Endothelial cell of umbilical vein (primary cell): ENCODE measurements at regions not wholly inside any gene's neighbourhood (a gene's known extent, or its start where the extent isn't known, plus 50 kb on each side); places are given as distances from the start of the nearest gene placed in this dataset.

Experiments
- BruUV-seq: library from RNA; stranded (reverse); fragments of 400-500 nt; replicated peaks from 2 replicates; lab custom pipeline; 2021; lab: Mats Ljungman, UMichigan
- CTCF ChIA-PET: fragments of 300-600, 350-600 bp; sonication (Branson Sonifier 250); formaldehyde crosslinking; loops from one replicate; lab custom pipeline; 2021; ENCODE audit warnings: antibody characterized with exemption, inconsistent platforms; lab: Charles Lee
- POLR2A ChIA-PET: fragments of 300-600, 350-600 bp; sonication (Branson Sonifier 250); formaldehyde crosslinking; loops from one replicate; lab custom pipeline; 2021; ENCODE audit warnings: antibody characterized with exemption, inconsistent platforms; lab: Charles Lee
- DNase-seq: peaks from one replicate; pipeline ENCODE4 v3.0.0-alpha.2; 2011; ENCODE audit warnings: low read depth, low spot score
- FAIRE-seq: peaks from 2 replicates; lab custom pipeline; 2011; peaks lifted over from hg19 to GRCh38; lab: Jason Lieb, UNC
- H2AFZ ChIP-seq: 2 replicates; pipeline ENCODE4 v1.6.0; 2012; ENCODE audit warnings: low read depth, low read length, control low read depth, inconsistent platforms
- H3K27ac ChIP-seq: 2 replicates; pipeline ENCODE4 v1.5.1; 2011; ENCODE audit warnings: low read depth, mild to moderate bottlenecking, control low read depth, low read length, moderate library complexity; ENCODE audit not compliant: insufficient read depth
- H3K27me3 ChIP-seq, 2 experiments: 2 replicates each; pipeline versions ENCODE4 v1.6.0 to v1.6.1; 2011; ENCODE audit warnings: low read length in 2 of 2, mixed read lengths in 1 of 2; ENCODE audit not compliant: control insufficient read depth in 2 of 2, insufficient read depth in 2 of 2
- H3K36me3 ChIP-seq, 2 experiments: 2 replicates in 1 of 2; 3 replicates in 1 of 2; pipeline ENCODE4 v1.5.1; 2011; ENCODE audit warnings: low read length in 2 of 2, mild to moderate bottlenecking in 1 of 2, moderate library complexity in 1 of 2; ENCODE audit not compliant: control insufficient read depth in 2 of 2, insufficient read depth in 2 of 2; ENCODE audit errors: extremely low read depth in 1 of 2
- H3K4me1 ChIP-seq: 3 replicates; pipeline ENCODE4 v1.5.1; 2011; ENCODE audit warnings: mild to moderate bottlenecking, low read length; ENCODE audit not compliant: control insufficient read depth, insufficient read depth; ENCODE audit errors: extremely low read depth
- H3K4me2 ChIP-seq: 2 replicates; pipeline ENCODE4 v1.6.1; 2011; ENCODE audit warnings: low read length, control low read depth, mixed read lengths; ENCODE audit not compliant: insufficient read depth
- H3K4me3 ChIP-seq, 3 experiments: fragments of 200-600 bp in 1 of 3; sonication (generic), shearing (Covaris generic) in 1 of 3; replicated peaks in 1 of 3; 2 replicates each; pipeline ENCODE4 v1.5.1; 2011 to 2016; ENCODE audit warnings: control low read depth in 3 of 3, low read length in 3 of 3, mild to moderate bottlenecking in 2 of 3, inconsistent platforms in 1 of 3, low read depth in 1 of 3, moderate library complexity in 1 of 3; ENCODE audit not compliant: insufficient read depth in 1 of 3
- H3K79me2 ChIP-seq: 2 replicates; pipeline ENCODE4 v1.6.0; 2012; ENCODE audit warnings: low read length, inconsistent platforms; ENCODE audit not compliant: control insufficient read depth, insufficient read depth
- H3K9ac ChIP-seq: replicated peaks from 2 replicates; pipeline ENCODE3; 2011; ENCODE audit warnings: low read length, control low read depth; ENCODE audit not compliant: insufficient read depth; ENCODE audit errors: extremely low read depth
- H3K9me1 ChIP-seq: replicated peaks from 3 replicates; pipeline ENCODE4 v1.6.0; 2011; ENCODE audit warnings: mild to moderate bottlenecking, low read length; ENCODE audit not compliant: control insufficient read depth, insufficient read depth; ENCODE audit errors: extremely low read depth
- H3K9me3 ChIP-seq: replicated peaks from 2 replicates; pipeline ENCODE4 v1.5.1; 2012; ENCODE audit warnings: low read length, inconsistent platforms; ENCODE audit not compliant: control insufficient read depth, insufficient read depth
- H4K20me1 ChIP-seq: replicated peaks from 2 replicates; pipeline ENCODE3; 2011; ENCODE audit warnings: mild to moderate bottlenecking, low read length; ENCODE audit not compliant: control insufficient read depth, insufficient read depth; ENCODE audit errors: extremely low read depth
- EZH2 ChIP-seq: IDR thresholded peaks from 2 replicates; pipeline ENCODE4 v1.6.1; 2012; ENCODE audit warnings: borderline replicate concordance, low read depth, mild to moderate bottlenecking, moderate library complexity, low read length, inconsistent platforms; ENCODE audit not compliant: severe bottlenecking
- FOS ChIP-seq: IDR thresholded peaks from 2 replicates; pipeline ENCODE4 v1.6.1; 2011; ENCODE audit warnings: mild to moderate bottlenecking, low read length, moderate library complexity, borderline replicate concordance; ENCODE audit not compliant: insufficient read depth
- GATA2 ChIP-seq: IDR thresholded peaks from 2 replicates; pipeline ENCODE4 v1.7.0; 2011; ENCODE audit warnings: low read depth, mild to moderate bottlenecking, moderate library complexity, mixed read lengths, low read length; ENCODE audit not compliant: insufficient read length, insufficient read depth
- JUN ChIP-seq: IDR thresholded peaks from 2 replicates; pipeline ENCODE4 v1.6.1; 2011; ENCODE audit warnings: borderline replicate concordance, low read depth; ENCODE audit not compliant: insufficient read length, insufficient read depth
- MYC ChIP-seq: IDR thresholded peaks from one replicate; pipeline ENCODE4 v1.6.1; 2011; ENCODE audit warnings: mild to moderate bottlenecking, low read depth, low read length
- POLR2A ChIP-seq: IDR thresholded peaks from 2 replicates; pipeline ENCODE4 v1.6.1; 2012; ENCODE audit warnings: low read depth, mild to moderate bottlenecking, control low read depth, low read length
- POLR2AphosphoS5 ChIP-seq: IDR thresholded peaks from 2 replicates; pipeline ENCODE4 v1.6.1; 2012; ENCODE audit warnings: low read depth, mild to moderate bottlenecking, control low read depth, low read length, moderate library complexity; ENCODE audit not compliant: insufficient read depth
- dilution Hi-C: fragments of 300-500 bp; cut with MboI; formaldehyde crosslinking; loops from one replicate; pipeline ENCODE4 v1.15.0; 2019; ENCODE audit warnings: low sequenced_read_pairs; ENCODE audit not compliant: extremely low pct_ligation_motif_present
- intact Hi-C: fragments of 100-400 bp; cut with micrococcal nuclease; formaldehyde crosslinking; loops from one replicate; pipeline ENCODE4 v1.10.0; 2022
- TF ChIP-seq, protein P1 (sequence below), 2 donors: IDR thresholded peaks; 1 replicate in 1 of 2; 2 replicates in 1 of 2; pipeline ENCODE4 v1.5.1; 2011; ENCODE audit warnings: low read length in 2 of 2, mild to moderate bottlenecking in 2 of 2, moderate library complexity in 2 of 2, control low read depth in 1 of 2, inconsistent platforms in 1 of 2, low read depth in 1 of 2; ENCODE audit not compliant: insufficient read depth in 1 of 2; ENCODE audit errors: extremely low read depth in 1 of 2
- TF ChIP-seq, protein P2 (sequence below): IDR thresholded peaks from 2 replicates; pipeline ENCODE4 v1.6.1; 2011; ENCODE audit not compliant: insufficient read depth, insufficient read length

DNA sequence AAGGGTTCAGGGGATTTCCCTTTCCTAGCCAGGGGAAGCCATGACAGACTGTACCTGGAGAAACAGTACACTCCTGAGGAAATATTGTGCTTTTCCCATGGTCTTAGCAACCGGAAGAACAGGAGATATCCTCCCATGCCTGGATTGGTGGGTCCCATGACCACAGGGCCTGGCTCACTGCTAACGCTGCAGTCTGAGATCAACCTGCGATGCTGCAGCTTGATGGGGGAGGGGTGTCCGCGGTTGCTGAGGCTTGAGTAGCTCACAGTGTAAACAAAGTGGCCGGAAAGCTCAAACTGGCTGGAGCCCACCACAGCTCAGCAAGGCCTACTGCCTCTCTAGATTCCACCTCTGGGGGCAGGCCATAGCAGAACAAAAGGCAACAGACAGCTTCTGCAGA is 819.5 kb downstream of the TECRL start:
- no TSS peak for BruUV-seq
- no peaks in the 10 kb centered on the region for H4K20me1 ChIP-seq
- ChIA-PET CTCF (no interaction called here), POLR2A (no interaction called here)
- dilution Hi-C loops (no loop called here), intact Hi-C loops (no loop called here)
- no peak overlapping the region for H3K9ac ChIP-seq
- H3K4me1 ChIP-seq: no peaks in the 10 kb centered on the region
- no peak overlapping the region for H3K4me3 ChIP-seq
- FAIRE-seq (no peak), DNase-seq (no peak)
- no peaks in the 10 kb centered on the region for H3K9me3 ChIP-seq
- H3K4me2 ChIP-seq: no peak overlapping the region
- no peaks in the 10 kb centered on the region for H3K27me3 ChIP-seq
- TF ChIP-seq POLR2A (no peak), EZH2 (no peak), JUN (no peak), FOS (no peak), GATA2 (no peak), POLR2AphosphoS5 (no peak), MYC (no peak)
- TF ChIP-seq, protein P1, sequence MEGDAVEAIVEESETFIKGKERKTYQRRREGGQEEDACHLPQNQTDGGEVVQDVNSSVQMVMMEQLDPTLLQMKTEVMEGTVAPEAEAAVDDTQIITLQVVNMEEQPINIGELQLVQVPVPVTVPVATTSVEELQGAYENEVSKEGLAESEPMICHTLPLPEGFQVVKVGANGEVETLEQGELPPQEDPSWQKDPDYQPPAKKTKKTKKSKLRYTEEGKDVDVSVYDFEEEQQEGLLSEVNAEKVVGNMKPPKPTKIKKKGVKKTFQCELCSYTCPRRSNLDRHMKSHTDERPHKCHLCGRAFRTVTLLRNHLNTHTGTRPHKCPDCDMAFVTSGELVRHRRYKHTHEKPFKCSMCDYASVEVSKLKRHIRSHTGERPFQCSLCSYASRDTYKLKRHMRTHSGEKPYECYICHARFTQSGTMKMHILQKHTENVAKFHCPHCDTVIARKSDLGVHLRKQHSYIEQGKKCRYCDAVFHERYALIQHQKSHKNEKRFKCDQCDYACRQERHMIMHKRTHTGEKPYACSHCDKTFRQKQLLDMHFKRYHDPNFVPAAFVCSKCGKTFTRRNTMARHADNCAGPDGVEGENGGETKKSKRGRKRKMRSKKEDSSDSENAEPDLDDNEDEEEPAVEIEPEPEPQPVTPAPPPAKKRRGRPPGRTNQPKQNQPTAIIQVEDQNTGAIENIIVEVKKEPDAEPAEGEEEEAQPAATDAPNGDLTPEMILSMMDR (IDR thresholded peaks at IDR 0.05; ENCODE audit: extremely low read depth in 1 of 2, insufficient read depth in 1 of 2, low read depth in 1 of 2, low read length in 2 of 2): no peak
- TF ChIP-seq, protein P2, sequence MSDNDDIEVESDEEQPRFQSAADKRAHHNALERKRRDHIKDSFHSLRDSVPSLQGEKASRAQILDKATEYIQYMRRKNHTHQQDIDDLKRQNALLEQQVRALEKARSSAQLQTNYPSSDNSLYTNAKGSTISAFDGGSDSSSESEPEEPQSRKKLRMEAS: no peak
- H2AFZ ChIP-seq: no peak overlapping the region
- H3K79me2 ChIP-seq: no peaks in the 10 kb centered on the region
- no peaks in the 10 kb centered on the region for H3K9me1 ChIP-seq
- H3K27ac ChIP-seq: no peak overlapping the region
- H3K36me3 ChIP-seq: no peaks in the 10 kb centered on the region
